ENCODE measurements at regions not wholly inside any gene's neighbourhood (a gene's known extent, or its start where the extent isn't known, plus 50 kb on each side); places are given as distances from the start of the nearest gene placed in this dataset.

GRCh38 chr15:93830221-93831080, 400.9 kb upstream of the MCTP2 start:
- TF ChIP-seq POLR2AphosphoS5 (IDR thresholded peaks at IDR 0.05; ENCODE audit: low read depth, low read length) (no peak), SIN3A (IDR thresholded peaks at IDR 0.05; ENCODE audit: borderline replicate concordance, insufficient read depth, low read length) (no peak), TAF1 (IDR thresholded peaks at IDR 0.05; ENCODE audit: borderline replicate concordance, insufficient read depth, low read length) (no peak), FOXP2 (optimal IDR thresholded peaks at IDR 0.05; ENCODE audit: borderline replicate concordance, extremely low read depth, extremely low read length, insufficient read depth) (no peak), REST (IDR thresholded peaks at IDR 0.05; ENCODE audit: insufficient read depth in 1 of 2, low read depth in 2 of 2, low read length in 2 of 2) (no peak)

- TF ChIP-seq FOXP2 (optimal IDR thresholded peaks at IDR 0.05; ENCODE audit: borderline replicate concordance, extremely low read depth, extremely low read length, insufficient read depth) = peak; percentile 62
- TF ChIP-seq SIN3A (IDR thresholded peaks at IDR 0.05; ENCODE audit: borderline replicate concordance, insufficient read depth, low read length) = no peak
- no peak for TF ChIP-seq REST (IDR thresholded peaks at IDR 0.05; ENCODE audit: insufficient read depth in 1 of 2, low read depth in 2 of 2, low read length in 2 of 2)
- 0 out of 2 replicates have a peak, but pooled peaks have one; percentile 20 for TF ChIP-seq TAF1 (IDR thresholded peaks at IDR 0.05; ENCODE audit: borderline replicate concordance, insufficient read depth, low read length)
- peak; percentile 65 for TF ChIP-seq POLR2AphosphoS5 (IDR thresholded peaks at IDR 0.05; ENCODE audit: low read depth, low read length)
These were observed 402.1 kb upstream of the MCTP2 start for GRCh38 chr15:93829115-93829870.

GRCh38 chr15:93826790-93827189, 404.6 kb upstream of the MCTP2 start:
- TF ChIP-seq REST (IDR thresholded peaks at IDR 0.05; ENCODE audit: insufficient read depth in 1 of 2, low read depth in 2 of 2, low read length in 2 of 2) = no peak
- no peak for TF ChIP-seq POLR2AphosphoS5 (IDR thresholded peaks at IDR 0.05; ENCODE audit: low read depth, low read length)
- TF ChIP-seq FOXP2 (optimal IDR thresholded peaks at IDR 0.05; ENCODE audit: borderline replicate concordance, extremely low read depth, extremely low read length, insufficient read depth) = no peak
- TF ChIP-seq SIN3A (IDR thresholded peaks at IDR 0.05; ENCODE audit: borderline replicate concordance, insufficient read depth, low read length) = no peak
- no peak for TF ChIP-seq TAF1 (IDR thresholded peaks at IDR 0.05; ENCODE audit: borderline replicate concordance, insufficient read depth, low read length)

GRCh38 chr15:93826293-93826692, 405.1 kb upstream of the MCTP2 start:
- TF ChIP-seq REST (IDR thresholded peaks at IDR 0.05; ENCODE audit: insufficient read depth in 1 of 2, low read depth in 2 of 2, low read length in 2 of 2) (no peak), TAF1 (IDR thresholded peaks at IDR 0.05; ENCODE audit: borderline replicate concordance, insufficient read depth, low read length) (no peak), SIN3A (IDR thresholded peaks at IDR 0.05; ENCODE audit: borderline replicate concordance, insufficient read depth, low read length) (no peak), POLR2AphosphoS5 (IDR thresholded peaks at IDR 0.05; ENCODE audit: low read depth, low read length) (no peak), FOXP2 (optimal IDR thresholded peaks at IDR 0.05; ENCODE audit: borderline replicate concordance, extremely low read depth, extremely low read length, insufficient read depth) (no peak)

Data from PFSK-1 (cell line).